Neural cell (in vitro differentiated cells): ENCODE measurements at regions not wholly inside any gene's neighbourhood (a gene's known extent, or its start where the extent isn't known, plus 50 kb on each side); places are given as distances from the start of the nearest gene placed in this dataset.

Experiments
- H2AFZ ChIP-seq: fragments of 200-600, 300-800 bp; sonication (generic), shearing (Covaris generic); 2 replicates; pipeline ENCODE4 v1.6.0; 2014; ENCODE audit warnings: low read depth, mild to moderate bottlenecking, antibody characterized with exemption, low read length, moderate library complexity
- H3F3A ChIP-seq: fragments of 200-600 bp; shearing (Covaris generic); 2 replicates; pipeline ENCODE4 v1.6.1; 2016; ENCODE audit warnings: mild to moderate bottlenecking, moderate library complexity, mixed read lengths, antibody characterized with exemption, low read length; ENCODE audit not compliant: insufficient read depth, poor library complexity, severe bottlenecking
- H3K27ac ChIP-seq: fragments of 200-600, 300-800 bp; sonication (generic), shearing (Covaris generic); 2 replicates; pipeline ENCODE4 v1.5.1; 2014; ENCODE audit warnings: mild to moderate bottlenecking, low read length, moderate library complexity
- H3K27me3 ChIP-seq: fragments of 300-800, 200-600 bp; sonication (generic), shearing (Covaris generic); 2 replicates; pipeline ENCODE4 v1.6.0; 2014; ENCODE audit warnings: mild to moderate bottlenecking, low read depth, low read length, moderate library complexity; ENCODE audit not compliant: insufficient read depth
- H3K36me3 ChIP-seq: fragments of 300-800, 200-600 bp; sonication (generic), shearing (Covaris generic); 2 replicates; pipeline ENCODE4 v1.5.1; 2014; ENCODE audit warnings: mild to moderate bottlenecking, antibody characterized with exemption, low read length, moderate library complexity; ENCODE audit not compliant: insufficient read depth
- H3K4me2 ChIP-seq: fragments of 300-800, 200-600 bp; sonication (generic), shearing (Covaris generic); 2 replicates; pipeline ENCODE4 v1.6.0; 2014; ENCODE audit warnings: mild to moderate bottlenecking, low read length
- H3K4me3 ChIP-seq: fragments of 300-800, 200-600 bp; sonication (generic), shearing (Covaris generic); 2 replicates; pipeline ENCODE4 v1.5.1; 2014; ENCODE audit warnings: mild to moderate bottlenecking, low read length, moderate library complexity
- H3K79me2 ChIP-seq: fragments of 200-600 bp; shearing (Covaris generic); replicated peaks from 2 replicates; pipeline ENCODE4 v1.6.0; 2014; ENCODE audit warnings: mild to moderate bottlenecking, low read length, moderate library complexity; ENCODE audit not compliant: insufficient read depth
- H3K9ac ChIP-seq: fragments of 300-800, 200-600 bp; sonication (generic), shearing (Covaris generic); 2 replicates; pipeline ENCODE4 v1.6.1; 2016; ENCODE audit warnings: mild to moderate bottlenecking, low read length, mixed read lengths
- H3K9me2 ChIP-seq: fragments of 200-600 bp; shearing (Covaris generic); 2 replicates; pipeline ENCODE4 v1.6.1; 2016; ENCODE audit warnings: mild to moderate bottlenecking, low read length, mixed read lengths; ENCODE audit not compliant: insufficient read depth
- H3K9me3 ChIP-seq: fragments of 200-600, 300-800 bp; sonication (generic), shearing (Covaris generic); 2 replicates; pipeline ENCODE4 v1.6.1; 2016; ENCODE audit warnings: mild to moderate bottlenecking, mixed run types, low read length, moderate library complexity, mixed read lengths
- H4K20me1 ChIP-seq: fragments of 200-600 bp; shearing (Covaris generic); 2 replicates; pipeline ENCODE4 v1.6.1; 2016; ENCODE audit warnings: mild to moderate bottlenecking, mixed run types; ENCODE audit not compliant: insufficient read depth
- EP300 ChIP-seq: fragments of 450-650 bp; conservative IDR thresholded peaks from 2 replicates; pipeline ENCODE4 v1.6.1; 2014; ENCODE audit warnings: antibody characterized with exemption, mild to moderate bottlenecking, moderate library complexity; ENCODE audit not compliant: poor library complexity, severe bottlenecking
- EZH2 ChIP-seq: fragments of 200-600, 300-800 bp; shearing (Covaris generic), sonication (generic); IDR thresholded peaks from 2 replicates; pipeline ENCODE4 v1.6.1; 2014; ENCODE audit warnings: antibody characterized with exemption, low read length, borderline replicate concordance, mild to moderate bottlenecking; ENCODE audit not compliant: insufficient read depth, poor library complexity, severe bottlenecking
- MXI1 ChIP-seq: fragments of 450-650 bp; conservative IDR thresholded peaks from 2 replicates; pipeline ENCODE4 v1.6.1; 2014; ENCODE audit warnings: antibody characterized with exemption, mild to moderate bottlenecking; ENCODE audit not compliant: poor library complexity, severe bottlenecking
- POLR2AphosphoS5 ChIP-seq: IDR thresholded peaks from 2 replicates; pipeline ENCODE4 v1.6.1; 2012
- RAD21 ChIP-seq: fragments of 450-650 bp; conservative IDR thresholded peaks from 2 replicates; pipeline ENCODE4 v1.6.1; 2014; ENCODE audit warnings: antibody characterized with exemption, mild to moderate bottlenecking, moderate library complexity
- SMC3 ChIP-seq: fragments of 450-650 bp; conservative IDR thresholded peaks from 2 replicates; pipeline ENCODE4 v1.6.1; 2014; ENCODE audit warnings: antibody characterized with exemption, mild to moderate bottlenecking, moderate library complexity; ENCODE audit not compliant: poor library complexity
- TAF1 ChIP-seq: IDR thresholded peaks from 2 replicates; pipeline ENCODE4 v1.6.1; 2012; ENCODE audit warnings: low read depth
- TF ChIP-seq, protein P1 (sequence below): fragments of 450-650 bp; IDR thresholded peaks from 2 replicates; pipeline ENCODE4 v1.5.1; 2014; ENCODE audit warnings: antibody characterized with exemption, mild to moderate bottlenecking, moderate library complexity; ENCODE audit not compliant: poor library complexity, severe bottlenecking
- TF ChIP-seq, protein P2 (sequence below): IDR thresholded peaks from 2 replicates; pipeline ENCODE4 v1.6.1; 2012; ENCODE audit warnings: borderline replicate concordance

DNA sequence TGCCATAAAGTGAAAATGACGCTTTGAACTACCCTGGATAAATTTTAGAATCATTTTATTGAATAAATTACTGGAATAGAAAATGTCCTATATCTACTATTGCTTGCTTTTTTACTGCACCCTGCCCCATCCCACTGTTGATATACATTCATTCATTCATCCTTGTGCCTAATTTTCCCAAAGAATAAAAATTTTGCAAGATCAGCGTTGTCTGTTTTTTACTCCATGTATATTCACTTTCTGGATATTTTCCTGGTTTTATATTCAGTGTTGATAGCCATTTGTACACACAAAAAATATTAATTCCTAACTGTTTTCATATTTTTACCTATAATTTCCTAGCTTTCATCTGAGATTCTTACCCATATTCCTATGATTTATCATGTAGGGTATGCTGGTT is 262.9 kb upstream of the MAGI2 start:
- Histone ChIP-seq H3K9ac (no peak overlapping the region), H3K9me2 (no peaks in the 10 kb centered on the region), H3K9me3 (no peaks in the 10 kb centered on the region), H3K27me3 (no peaks in the 10 kb centered on the region), H3K36me3 (no peaks in the 10 kb centered on the region), H3K79me2 (no peaks in the 10 kb centered on the region), H3K4me2 (no peak overlapping the region), H4K20me1 (no peaks in the 10 kb centered on the region), H3K27ac (no peak overlapping the region), H3F3A (no peaks in the 10 kb centered on the region), H2AFZ (no peak overlapping the region), H3K4me3 (no peak overlapping the region)
- no peak for TF ChIP-seq TAF1
- TF ChIP-seq EP300 = no peak
- no peak for TF ChIP-seq POLR2AphosphoS5
- TF ChIP-seq, protein P1, sequence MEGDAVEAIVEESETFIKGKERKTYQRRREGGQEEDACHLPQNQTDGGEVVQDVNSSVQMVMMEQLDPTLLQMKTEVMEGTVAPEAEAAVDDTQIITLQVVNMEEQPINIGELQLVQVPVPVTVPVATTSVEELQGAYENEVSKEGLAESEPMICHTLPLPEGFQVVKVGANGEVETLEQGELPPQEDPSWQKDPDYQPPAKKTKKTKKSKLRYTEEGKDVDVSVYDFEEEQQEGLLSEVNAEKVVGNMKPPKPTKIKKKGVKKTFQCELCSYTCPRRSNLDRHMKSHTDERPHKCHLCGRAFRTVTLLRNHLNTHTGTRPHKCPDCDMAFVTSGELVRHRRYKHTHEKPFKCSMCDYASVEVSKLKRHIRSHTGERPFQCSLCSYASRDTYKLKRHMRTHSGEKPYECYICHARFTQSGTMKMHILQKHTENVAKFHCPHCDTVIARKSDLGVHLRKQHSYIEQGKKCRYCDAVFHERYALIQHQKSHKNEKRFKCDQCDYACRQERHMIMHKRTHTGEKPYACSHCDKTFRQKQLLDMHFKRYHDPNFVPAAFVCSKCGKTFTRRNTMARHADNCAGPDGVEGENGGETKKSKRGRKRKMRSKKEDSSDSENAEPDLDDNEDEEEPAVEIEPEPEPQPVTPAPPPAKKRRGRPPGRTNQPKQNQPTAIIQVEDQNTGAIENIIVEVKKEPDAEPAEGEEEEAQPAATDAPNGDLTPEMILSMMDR = no peak
- TF ChIP-seq, protein P2, sequence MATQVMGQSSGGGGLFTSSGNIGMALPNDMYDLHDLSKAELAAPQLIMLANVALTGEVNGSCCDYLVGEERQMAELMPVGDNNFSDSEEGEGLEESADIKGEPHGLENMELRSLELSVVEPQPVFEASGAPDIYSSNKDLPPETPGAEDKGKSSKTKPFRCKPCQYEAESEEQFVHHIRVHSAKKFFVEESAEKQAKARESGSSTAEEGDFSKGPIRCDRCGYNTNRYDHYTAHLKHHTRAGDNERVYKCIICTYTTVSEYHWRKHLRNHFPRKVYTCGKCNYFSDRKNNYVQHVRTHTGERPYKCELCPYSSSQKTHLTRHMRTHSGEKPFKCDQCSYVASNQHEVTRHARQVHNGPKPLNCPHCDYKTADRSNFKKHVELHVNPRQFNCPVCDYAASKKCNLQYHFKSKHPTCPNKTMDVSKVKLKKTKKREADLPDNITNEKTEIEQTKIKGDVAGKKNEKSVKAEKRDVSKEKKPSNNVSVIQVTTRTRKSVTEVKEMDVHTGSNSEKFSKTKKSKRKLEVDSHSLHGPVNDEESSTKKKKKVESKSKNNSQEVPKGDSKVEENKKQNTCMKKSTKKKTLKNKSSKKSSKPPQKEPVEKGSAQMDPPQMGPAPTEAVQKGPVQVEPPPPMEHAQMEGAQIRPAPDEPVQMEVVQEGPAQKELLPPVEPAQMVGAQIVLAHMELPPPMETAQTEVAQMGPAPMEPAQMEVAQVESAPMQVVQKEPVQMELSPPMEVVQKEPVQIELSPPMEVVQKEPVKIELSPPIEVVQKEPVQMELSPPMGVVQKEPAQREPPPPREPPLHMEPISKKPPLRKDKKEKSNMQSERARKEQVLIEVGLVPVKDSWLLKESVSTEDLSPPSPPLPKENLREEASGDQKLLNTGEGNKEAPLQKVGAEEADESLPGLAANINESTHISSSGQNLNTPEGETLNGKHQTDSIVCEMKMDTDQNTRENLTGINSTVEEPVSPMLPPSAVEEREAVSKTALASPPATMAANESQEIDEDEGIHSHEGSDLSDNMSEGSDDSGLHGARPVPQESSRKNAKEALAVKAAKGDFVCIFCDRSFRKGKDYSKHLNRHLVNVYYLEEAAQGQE = no peak
- no peak for TF ChIP-seq MXI1
- TF ChIP-seq SMC3 = no peak
- TF ChIP-seq EZH2 = no peak
- TF ChIP-seq RAD21 = no peak

DNA sequence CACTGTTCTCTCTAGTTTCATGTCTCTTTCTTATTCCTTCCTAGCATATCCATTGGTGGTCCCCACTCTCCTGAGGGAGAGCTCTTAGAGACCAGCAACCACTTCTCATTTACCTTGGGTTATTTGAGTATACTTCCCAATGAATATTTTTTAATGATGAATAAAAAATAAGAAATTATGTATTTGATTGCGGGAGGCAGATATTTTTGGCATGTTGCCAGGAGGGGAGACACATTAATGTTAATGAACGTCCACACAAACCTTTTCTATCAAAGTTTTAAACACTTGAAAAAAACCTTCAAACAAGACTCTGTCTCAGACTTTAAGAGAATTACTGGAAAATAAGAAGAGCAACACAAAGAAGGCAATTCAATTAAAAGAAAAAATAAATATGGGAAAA is 260.6 kb upstream of the MAGI2 start:
- Histone ChIP-seq H4K20me1 (no peaks in the 10 kb centered on the region), H3K27me3 (no peaks in the 10 kb centered on the region), H3K27ac (no peak overlapping the region), H3K36me3 (no peaks in the 10 kb centered on the region), H3K9me2 (no peaks in the 10 kb centered on the region), H3F3A (no peaks in the 10 kb centered on the region), H3K4me2 (no peak overlapping the region), H2AFZ (no peak overlapping the region), H3K9ac (no peak overlapping the region), H3K9me3 (no peaks in the 10 kb centered on the region), H3K4me3 (no peak overlapping the region), H3K79me2 (no peaks in the 10 kb centered on the region)
- no peak for TF ChIP-seq EZH2
- no peak for TF ChIP-seq SMC3
- TF ChIP-seq, protein P2 = no peak
- TF ChIP-seq MXI1 = no peak
- TF ChIP-seq, protein P1 = no peak
- no peak for TF ChIP-seq TAF1
- no peak for TF ChIP-seq EP300
- no peak for TF ChIP-seq POLR2AphosphoS5
- no peak for TF ChIP-seq RAD21
